Type B pancreatic cell (in vitro differentiated cells): ENCODE measurements at regions not wholly inside any gene's neighbourhood (a gene's known extent, or its start where the extent isn't known, plus 50 kb on each side); places are given as distances from the start of the nearest gene placed in this dataset.

ENCODE experiments used
- DNase-seq: peaks from one replicate; pipeline ENCODE4 v3.0.0; 2021; ENCODE audit warnings: mixed read lengths; ENCODE audit not compliant: unreplicated experiment; ENCODE audit errors: extremely low spot score
- H3K27ac Mint-ChIP-seq: 2 replicates; pipeline ENCODE4 v1.8.0; 2021; ENCODE audit warnings: mild to moderate bottlenecking, mixed read lengths
- H3K27me3 Mint-ChIP-seq: 2 replicates; pipeline ENCODE4 v1.8.0; 2021; ENCODE audit warnings: mixed read lengths
- H3K36me3 Mint-ChIP-seq: 2 replicates; pipeline ENCODE4 v1.8.0; 2021; ENCODE audit warnings: mixed read lengths
- H3K4me1 Mint-ChIP-seq: one replicate; pipeline ENCODE4 v1.8.0; 2021; ENCODE audit warnings: mixed read lengths; ENCODE audit not compliant: unreplicated experiment
- H3K4me3 Mint-ChIP-seq: 2 replicates; pipeline ENCODE4 v1.8.0; 2021; ENCODE audit warnings: mild to moderate bottlenecking, mixed read lengths
- H3K9me3 Mint-ChIP-seq: 2 replicates; pipeline ENCODE4 v1.8.0; 2021; ENCODE audit warnings: mixed read lengths
- TF ChIP-seq, protein P1 (sequence below): fragments of 200-600 bp; sonication (generic); conservative IDR thresholded peaks from 2 replicates; pipeline ENCODE4 v1.5.0; 2021; ENCODE audit warnings: antibody characterized with exemption, mild to moderate bottlenecking

DNA sequence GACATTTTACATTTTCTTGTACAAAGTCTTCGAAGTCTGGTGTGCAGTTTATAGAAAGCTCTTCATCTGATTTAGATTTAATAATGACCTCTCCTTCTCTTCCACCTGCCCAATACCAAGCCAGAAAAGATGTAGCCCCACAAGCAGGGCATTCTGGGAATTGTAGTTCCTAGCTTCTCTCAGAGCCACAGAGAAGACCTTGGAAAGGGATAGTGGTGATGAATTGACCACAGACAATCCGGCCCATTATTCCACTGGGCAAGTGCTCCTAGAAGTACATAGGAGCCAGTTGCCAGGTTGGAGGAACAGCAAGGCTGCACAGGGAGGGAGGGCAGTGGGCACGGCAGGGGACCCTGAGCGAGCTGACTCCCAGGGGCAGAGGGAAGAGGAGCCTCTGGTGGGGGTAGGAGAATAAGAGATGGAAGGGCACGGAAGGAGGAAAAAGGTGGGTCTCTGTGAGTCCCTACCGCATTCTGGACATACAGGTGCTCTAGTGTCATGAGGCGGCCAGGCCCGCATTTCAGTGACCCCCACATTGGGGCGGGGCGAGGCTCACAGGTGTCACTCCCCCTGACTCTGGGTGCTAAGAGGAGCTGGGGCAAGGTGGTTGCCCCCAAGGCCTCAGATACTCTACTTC, 152.5 kb upstream of the HAAO start:
- TF ChIP-seq, protein P1, sequence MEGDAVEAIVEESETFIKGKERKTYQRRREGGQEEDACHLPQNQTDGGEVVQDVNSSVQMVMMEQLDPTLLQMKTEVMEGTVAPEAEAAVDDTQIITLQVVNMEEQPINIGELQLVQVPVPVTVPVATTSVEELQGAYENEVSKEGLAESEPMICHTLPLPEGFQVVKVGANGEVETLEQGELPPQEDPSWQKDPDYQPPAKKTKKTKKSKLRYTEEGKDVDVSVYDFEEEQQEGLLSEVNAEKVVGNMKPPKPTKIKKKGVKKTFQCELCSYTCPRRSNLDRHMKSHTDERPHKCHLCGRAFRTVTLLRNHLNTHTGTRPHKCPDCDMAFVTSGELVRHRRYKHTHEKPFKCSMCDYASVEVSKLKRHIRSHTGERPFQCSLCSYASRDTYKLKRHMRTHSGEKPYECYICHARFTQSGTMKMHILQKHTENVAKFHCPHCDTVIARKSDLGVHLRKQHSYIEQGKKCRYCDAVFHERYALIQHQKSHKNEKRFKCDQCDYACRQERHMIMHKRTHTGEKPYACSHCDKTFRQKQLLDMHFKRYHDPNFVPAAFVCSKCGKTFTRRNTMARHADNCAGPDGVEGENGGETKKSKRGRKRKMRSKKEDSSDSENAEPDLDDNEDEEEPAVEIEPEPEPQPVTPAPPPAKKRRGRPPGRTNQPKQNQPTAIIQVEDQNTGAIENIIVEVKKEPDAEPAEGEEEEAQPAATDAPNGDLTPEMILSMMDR = no peak
- H3K27me3 Mint-ChIP-seq = no peaks in the 10 kb centered on the region
- no peak for DNase-seq
- no peak overlapping the region for H3K4me3 Mint-ChIP-seq
- H3K36me3 Mint-ChIP-seq = no peaks in the 10 kb centered on the region
- peaks cover 26% of the 10 kb centered on the region for H3K4me1 Mint-ChIP-seq
- H3K9me3 Mint-ChIP-seq = no peaks in the 10 kb centered on the region
- no peak overlapping the region for H3K27ac Mint-ChIP-seq

DNA sequence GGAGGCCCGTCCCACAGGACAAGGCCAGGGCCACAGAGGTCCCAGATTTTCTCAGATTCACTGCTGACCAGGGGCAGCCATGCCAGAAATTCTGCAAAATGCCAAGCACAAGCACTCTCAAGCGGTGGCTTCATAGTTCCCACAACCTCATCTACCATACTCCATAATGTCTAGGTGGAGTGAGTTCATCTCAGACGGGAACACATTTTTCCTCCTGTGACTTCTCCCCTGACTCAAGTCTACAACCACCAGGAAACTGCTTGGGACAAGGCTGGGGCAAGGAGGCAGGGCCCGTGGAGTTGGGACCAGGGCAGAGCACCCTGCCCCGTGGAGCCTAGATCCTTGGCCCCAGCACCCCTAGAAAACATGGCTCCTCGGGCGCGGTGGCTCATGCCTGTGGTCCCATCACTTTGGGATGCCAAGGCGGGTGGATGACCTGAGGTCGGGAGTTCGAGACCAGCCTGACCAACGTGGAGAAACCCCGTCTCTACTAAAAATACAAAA, 150.7 kb upstream of the HAAO start:
- Mint-ChIP-seq H3K4me1 (peaks cover 34% of the 10 kb centered on the region), H3K27me3 (no peaks in the 10 kb centered on the region), H3K9me3 (peaks cover 5% of the 10 kb centered on the region), H3K36me3 (peaks cover 3% of the 10 kb centered on the region), H3K4me3 (no peak overlapping the region), H3K27ac (no peak overlapping the region)
- TF ChIP-seq, protein P1 = no peak
- no peak for DNase-seq

GRCh38 chr2:42942214-42942989, 150.0 kb upstream of the HAAO start:
- Mint-ChIP-seq H3K27ac (no peak overlapping the region), H3K9me3 (peaks cover 5% of the 10 kb centered on the region), H3K4me1 (peaks cover 35% of the 10 kb centered on the region), H3K27me3 (no peaks in the 10 kb centered on the region), H3K4me3 (no peak overlapping the region), H3K36me3 (peaks cover 3% of the 10 kb centered on the region)
- no peak for DNase-seq
- TF ChIP-seq, protein P1 = no peak

- Mint-ChIP-seq H3K36me3 (peaks cover 3% of the 10 kb centered on the region), H3K4me1 (peaks cover 29% of the 10 kb centered on the region), H3K27me3 (no peaks in the 10 kb centered on the region), H3K9me3 (peaks cover 5% of the 10 kb centered on the region), H3K4me3 (no peak overlapping the region), H3K27ac (no peak overlapping the region)
- no peak for DNase-seq
- TF ChIP-seq, protein P1 = no peak
Measured at GRCh38 chr2:42941633-42942176, 149.3 kb upstream of the HAAO start.

DNA sequence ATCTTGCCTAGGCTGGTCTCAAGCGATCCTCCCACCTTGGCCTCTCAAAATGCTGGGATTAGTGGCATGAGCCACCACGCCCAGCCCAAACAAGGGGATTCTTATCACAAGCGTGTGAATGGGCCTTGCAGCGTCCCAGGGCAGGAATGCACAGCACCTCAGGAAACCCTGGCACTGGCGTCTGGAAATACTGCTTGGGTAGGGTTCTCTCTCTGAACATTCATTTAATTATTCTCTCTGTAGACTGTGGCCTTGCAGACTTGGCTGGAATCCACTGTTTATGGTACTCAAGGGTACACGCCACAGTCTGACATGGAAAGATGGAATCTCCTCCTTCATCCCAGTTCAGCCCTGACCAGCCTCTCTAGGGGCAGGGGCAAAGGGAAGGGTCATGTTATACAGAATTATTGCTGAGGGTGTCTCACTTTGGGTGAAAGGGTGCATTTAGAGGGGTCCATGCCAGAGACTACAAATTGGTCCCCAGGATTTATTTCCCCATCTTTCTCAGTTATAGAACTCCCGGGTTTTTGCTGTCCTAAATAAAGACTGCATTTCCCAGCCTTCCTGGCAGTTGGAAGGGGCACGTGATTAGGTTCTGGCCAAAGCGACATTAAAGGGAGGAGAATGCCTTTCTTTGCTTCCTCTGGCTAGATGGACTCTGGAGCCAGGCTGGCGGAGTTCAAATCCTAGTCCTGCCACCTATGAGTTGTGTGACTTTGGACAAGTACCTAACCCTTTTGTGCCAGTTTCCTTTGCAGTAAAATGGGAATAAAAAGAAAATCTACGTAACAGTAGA, 147.2 kb upstream of the HAAO start:
- peaks cover 35% of the 10 kb centered on the region for H3K4me1 Mint-ChIP-seq
- H3K27me3 Mint-ChIP-seq = no peaks in the 10 kb centered on the region
- H3K9me3 Mint-ChIP-seq = peaks cover 5% of the 10 kb centered on the region
- no peak overlapping the region for H3K4me3 Mint-ChIP-seq
- TF ChIP-seq, protein P1 = no peak
- no peak for DNase-seq
- peaks cover 3% of the 10 kb centered on the region for H3K36me3 Mint-ChIP-seq
- no peak overlapping the region for H3K27ac Mint-ChIP-seq
